A549 (cell line): ENCODE measurements at regions not wholly inside any gene's neighbourhood (a gene's known extent, or its start where the extent isn't known, plus 50 kb on each side); places are given as distances from the start of the nearest gene placed in this dataset.

Experiments used
- BHLHE40 ChIP-seq: IDR thresholded peaks from 2 replicates; pipeline ENCODE4 v1.6.1; 2012; ENCODE audit warnings: low read depth, low read length, inconsistent platforms
- CTCF ChIP-seq: fragments of >200 bp; sonication (Bioruptor Twin); formaldehyde crosslinking; IDR thresholded peaks from 3 replicates; pipeline ENCODE4 v1.5.1; 2016
- POLR2A ChIP-seq: IDR thresholded peaks from 2 replicates; pipeline ENCODE4 v1.6.1; 2012; ENCODE audit warnings: mild to moderate bottlenecking, low read length
- ZFP36 ChIP-seq: fragments of 450-650 bp; IDR thresholded peaks from 2 replicates; pipeline ENCODE4 v1.6.1; 2014; ENCODE audit warnings: borderline replicate concordance; ENCODE audit not compliant: partially characterized antibody
- ZSCAN20 ChIP-seq: fragments of 250-450 bp; sonication (Bioruptor Pico); IDR thresholded peaks from 2 replicates; pipeline ENCODE4 v1.8.0; 2022; ENCODE audit warnings: mild to moderate bottlenecking, moderate library complexity
- TF ChIP-seq, protein P1 (sequence below): IDR thresholded peaks from 2 replicates; pipeline ENCODE4 v1.6.1; 2012
- TF ChIP-seq, protein P2 (sequence below): fragments of 200-600 bp; sonication (generic); IDR thresholded peaks from 2 replicates; pipeline ENCODE4 v1.6.1; 2016; ENCODE audit warnings: antibody characterized with exemption, mild to moderate bottlenecking, moderate library complexity
- TF ChIP-seq, protein P3 (sequence below): fragments of 450-650 bp; IDR thresholded peaks from 2 replicates; pipeline ENCODE4 v1.6.1; 2014; ENCODE audit warnings: antibody characterized with exemption

DNA sequence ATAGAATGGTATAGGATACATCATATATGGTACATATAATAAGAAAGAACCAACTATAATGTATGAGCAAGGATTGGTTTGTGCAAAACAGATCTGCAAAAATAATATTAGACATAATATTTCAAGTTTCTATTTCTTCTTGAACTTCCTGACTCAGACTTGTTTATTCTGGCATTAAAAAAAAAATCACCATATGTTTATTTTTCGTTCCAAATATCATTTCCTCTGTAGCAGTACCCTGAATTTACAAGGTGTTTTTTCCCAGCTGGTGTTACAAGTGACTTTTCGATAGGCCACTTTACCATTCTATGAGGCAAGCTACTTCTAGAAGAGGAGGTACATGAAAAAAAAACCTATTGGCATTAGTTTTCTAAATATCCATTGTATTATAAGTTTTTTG, 785.0 kb downstream of the PDCD6IP start:
- TF ChIP-seq POLR2A (no peak), ZFP36 (no peak), CTCF (no peak), ZSCAN20 (CRISPR knock-in tag) (no peak), BHLHE40 (no peak)
- TF ChIP-seq, protein P1, sequence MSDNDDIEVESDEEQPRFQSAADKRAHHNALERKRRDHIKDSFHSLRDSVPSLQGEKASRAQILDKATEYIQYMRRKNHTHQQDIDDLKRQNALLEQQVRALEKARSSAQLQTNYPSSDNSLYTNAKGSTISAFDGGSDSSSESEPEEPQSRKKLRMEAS, result no peak
- TF ChIP-seq, protein P2, sequence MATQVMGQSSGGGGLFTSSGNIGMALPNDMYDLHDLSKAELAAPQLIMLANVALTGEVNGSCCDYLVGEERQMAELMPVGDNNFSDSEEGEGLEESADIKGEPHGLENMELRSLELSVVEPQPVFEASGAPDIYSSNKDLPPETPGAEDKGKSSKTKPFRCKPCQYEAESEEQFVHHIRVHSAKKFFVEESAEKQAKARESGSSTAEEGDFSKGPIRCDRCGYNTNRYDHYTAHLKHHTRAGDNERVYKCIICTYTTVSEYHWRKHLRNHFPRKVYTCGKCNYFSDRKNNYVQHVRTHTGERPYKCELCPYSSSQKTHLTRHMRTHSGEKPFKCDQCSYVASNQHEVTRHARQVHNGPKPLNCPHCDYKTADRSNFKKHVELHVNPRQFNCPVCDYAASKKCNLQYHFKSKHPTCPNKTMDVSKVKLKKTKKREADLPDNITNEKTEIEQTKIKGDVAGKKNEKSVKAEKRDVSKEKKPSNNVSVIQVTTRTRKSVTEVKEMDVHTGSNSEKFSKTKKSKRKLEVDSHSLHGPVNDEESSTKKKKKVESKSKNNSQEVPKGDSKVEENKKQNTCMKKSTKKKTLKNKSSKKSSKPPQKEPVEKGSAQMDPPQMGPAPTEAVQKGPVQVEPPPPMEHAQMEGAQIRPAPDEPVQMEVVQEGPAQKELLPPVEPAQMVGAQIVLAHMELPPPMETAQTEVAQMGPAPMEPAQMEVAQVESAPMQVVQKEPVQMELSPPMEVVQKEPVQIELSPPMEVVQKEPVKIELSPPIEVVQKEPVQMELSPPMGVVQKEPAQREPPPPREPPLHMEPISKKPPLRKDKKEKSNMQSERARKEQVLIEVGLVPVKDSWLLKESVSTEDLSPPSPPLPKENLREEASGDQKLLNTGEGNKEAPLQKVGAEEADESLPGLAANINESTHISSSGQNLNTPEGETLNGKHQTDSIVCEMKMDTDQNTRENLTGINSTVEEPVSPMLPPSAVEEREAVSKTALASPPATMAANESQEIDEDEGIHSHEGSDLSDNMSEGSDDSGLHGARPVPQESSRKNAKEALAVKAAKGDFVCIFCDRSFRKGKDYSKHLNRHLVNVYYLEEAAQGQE, result no peak
- TF ChIP-seq, protein P3, sequence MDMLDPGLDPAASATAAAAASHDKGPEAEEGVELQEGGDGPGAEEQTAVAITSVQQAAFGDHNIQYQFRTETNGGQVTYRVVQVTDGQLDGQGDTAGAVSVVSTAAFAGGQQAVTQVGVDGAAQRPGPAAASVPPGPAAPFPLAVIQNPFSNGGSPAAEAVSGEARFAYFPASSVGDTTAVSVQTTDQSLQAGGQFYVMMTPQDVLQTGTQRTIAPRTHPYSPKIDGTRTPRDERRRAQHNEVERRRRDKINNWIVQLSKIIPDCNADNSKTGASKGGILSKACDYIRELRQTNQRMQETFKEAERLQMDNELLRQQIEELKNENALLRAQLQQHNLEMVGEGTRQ, result no peak
